ENCODE measurements at regions not wholly inside any gene's neighbourhood (a gene's known extent, or its start where the extent isn't known, plus 50 kb on each side); places are given as distances from the start of the nearest gene placed in this dataset.

DNA sequence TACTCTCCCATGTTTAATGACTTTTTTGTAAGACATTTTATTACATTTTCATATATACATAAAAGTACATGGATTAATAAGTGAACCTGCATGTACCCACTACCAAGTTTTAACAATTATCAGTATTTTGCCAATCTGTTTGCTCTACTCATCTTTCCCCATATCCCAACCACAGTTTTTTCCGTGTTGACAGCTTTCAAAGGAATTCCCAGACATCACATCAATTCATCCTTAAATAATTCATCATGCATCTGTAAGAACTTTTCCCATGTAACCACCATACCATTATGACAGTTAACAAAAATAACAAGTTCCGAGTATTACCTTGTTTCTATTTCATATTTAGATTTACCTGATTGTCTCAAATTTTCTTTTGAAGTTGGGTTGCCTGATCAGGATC, 436.7 kb downstream of the PDCD6IP start:
- TF ChIP-seq POLR2A (IDR thresholded peaks at IDR 0.05): no peak
- TF ChIP-seq, protein P1, sequence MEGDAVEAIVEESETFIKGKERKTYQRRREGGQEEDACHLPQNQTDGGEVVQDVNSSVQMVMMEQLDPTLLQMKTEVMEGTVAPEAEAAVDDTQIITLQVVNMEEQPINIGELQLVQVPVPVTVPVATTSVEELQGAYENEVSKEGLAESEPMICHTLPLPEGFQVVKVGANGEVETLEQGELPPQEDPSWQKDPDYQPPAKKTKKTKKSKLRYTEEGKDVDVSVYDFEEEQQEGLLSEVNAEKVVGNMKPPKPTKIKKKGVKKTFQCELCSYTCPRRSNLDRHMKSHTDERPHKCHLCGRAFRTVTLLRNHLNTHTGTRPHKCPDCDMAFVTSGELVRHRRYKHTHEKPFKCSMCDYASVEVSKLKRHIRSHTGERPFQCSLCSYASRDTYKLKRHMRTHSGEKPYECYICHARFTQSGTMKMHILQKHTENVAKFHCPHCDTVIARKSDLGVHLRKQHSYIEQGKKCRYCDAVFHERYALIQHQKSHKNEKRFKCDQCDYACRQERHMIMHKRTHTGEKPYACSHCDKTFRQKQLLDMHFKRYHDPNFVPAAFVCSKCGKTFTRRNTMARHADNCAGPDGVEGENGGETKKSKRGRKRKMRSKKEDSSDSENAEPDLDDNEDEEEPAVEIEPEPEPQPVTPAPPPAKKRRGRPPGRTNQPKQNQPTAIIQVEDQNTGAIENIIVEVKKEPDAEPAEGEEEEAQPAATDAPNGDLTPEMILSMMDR (IDR thresholded peaks at IDR 0.05): no peak

Data from Peyer's patch (tissue), 4 donors.